ENCODE measurements at regions not wholly inside any gene's neighbourhood (a gene's known extent, or its start where the extent isn't known, plus 50 kb on each side); places are given as distances from the start of the nearest gene placed in this dataset.

DNA sequence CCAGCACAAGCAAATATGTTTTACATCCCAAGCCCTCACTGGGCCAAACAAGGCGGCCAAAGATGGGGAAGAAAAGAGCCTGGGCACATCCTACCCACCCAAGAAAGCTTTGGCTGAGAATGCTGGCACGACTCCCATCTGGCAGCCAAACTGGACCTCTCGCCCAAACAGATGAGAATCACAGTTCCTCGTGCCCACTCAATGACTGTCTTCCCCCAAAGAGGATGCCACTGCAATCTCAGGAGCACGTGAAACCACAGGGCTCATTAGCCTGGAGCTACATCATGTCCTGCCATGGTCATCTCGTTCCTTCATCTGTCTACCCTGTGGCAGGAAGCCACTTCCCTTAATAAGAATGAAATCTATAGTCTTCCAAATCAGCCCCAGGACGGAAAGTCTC lies 536.8 kb downstream of the BNC2 start:
- TF ChIP-seq, protein P1, sequence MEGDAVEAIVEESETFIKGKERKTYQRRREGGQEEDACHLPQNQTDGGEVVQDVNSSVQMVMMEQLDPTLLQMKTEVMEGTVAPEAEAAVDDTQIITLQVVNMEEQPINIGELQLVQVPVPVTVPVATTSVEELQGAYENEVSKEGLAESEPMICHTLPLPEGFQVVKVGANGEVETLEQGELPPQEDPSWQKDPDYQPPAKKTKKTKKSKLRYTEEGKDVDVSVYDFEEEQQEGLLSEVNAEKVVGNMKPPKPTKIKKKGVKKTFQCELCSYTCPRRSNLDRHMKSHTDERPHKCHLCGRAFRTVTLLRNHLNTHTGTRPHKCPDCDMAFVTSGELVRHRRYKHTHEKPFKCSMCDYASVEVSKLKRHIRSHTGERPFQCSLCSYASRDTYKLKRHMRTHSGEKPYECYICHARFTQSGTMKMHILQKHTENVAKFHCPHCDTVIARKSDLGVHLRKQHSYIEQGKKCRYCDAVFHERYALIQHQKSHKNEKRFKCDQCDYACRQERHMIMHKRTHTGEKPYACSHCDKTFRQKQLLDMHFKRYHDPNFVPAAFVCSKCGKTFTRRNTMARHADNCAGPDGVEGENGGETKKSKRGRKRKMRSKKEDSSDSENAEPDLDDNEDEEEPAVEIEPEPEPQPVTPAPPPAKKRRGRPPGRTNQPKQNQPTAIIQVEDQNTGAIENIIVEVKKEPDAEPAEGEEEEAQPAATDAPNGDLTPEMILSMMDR (IDR thresholded peaks at IDR 0.05), result no peak
- TF ChIP-seq POLR2A (IDR thresholded peaks at IDR 0.05), result no peak

All from adrenal gland (tissue), 5 donors.